Left kidney (tissue), 1 donor: ENCODE measurements at regions not wholly inside any gene's neighbourhood (a gene's known extent, or its start where the extent isn't known, plus 50 kb on each side); places are given as distances from the start of the nearest gene placed in this dataset.
"Not testable (repeated sequence)": the region's sequence is repeated elsewhere in the genome, so short reads cannot be mapped to it uniquely, and the experiment has no call there.

Experiments
- DNase-seq: peaks from one replicate; pipeline ENCODE4 v3.0.0-alpha.2; 2013

DNA sequence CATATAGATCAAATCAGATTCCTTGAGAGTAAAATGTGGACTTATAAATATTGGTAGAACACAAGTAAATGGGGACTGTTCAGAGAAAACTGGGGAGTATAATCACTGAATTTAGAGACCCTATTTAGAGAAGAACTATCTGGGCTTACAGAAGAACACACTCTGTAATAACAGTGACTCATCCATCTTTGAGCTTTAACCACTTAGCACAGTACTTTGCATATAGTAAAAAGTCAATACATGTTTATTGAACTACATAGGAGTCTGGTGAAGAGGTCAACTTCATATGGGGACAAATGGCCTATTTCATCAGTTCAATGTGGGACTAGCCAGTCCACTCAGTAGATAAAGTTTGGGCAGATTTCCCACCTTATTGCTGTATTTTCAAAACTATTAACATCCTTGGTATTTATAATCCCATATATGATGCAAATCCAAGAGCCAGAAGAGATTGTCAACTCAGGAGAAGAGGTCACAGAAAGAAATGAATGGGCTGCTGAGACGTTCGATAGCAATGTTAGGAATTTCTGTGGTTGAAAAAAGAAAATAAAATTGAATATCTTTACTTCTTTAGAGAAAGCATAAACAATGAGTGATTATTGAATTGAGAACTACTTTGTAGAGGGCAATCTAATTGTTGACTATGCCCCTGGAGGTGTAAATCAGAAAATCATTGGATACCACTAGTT lies 119.3 kb upstream of the CACNA2D1 start:
- no peak for DNase-seq

DNA sequence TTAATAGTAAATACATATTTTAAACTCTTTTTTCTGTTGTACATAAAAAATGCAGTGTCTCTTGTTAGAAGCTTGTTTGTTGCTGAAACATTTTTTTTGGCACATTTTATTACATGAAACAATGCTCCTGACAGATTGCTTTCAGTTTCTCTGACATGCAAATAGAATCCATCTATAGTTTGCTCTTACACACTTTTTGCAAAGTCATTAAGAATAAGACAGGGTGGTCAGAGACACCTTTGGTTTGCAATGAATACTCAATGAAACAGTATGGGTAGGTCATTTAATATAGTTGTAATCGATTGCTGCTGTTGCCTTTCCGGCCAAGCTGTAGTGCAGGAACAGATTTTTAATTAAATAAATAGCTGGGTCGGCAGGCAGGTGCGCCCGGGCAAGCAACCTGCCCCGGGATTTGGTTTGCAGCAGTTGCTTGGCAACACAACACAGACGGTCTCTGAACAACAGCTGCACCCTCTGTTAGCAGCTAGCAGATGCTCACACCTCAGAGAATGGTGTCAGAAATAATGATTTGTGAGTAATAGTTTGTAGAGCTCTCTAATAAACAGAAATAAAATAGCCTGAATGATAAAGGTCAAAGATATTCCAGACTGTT lies 115.7 kb upstream of the CACNA2D1 start:
- no peak for DNase-seq

DNA sequence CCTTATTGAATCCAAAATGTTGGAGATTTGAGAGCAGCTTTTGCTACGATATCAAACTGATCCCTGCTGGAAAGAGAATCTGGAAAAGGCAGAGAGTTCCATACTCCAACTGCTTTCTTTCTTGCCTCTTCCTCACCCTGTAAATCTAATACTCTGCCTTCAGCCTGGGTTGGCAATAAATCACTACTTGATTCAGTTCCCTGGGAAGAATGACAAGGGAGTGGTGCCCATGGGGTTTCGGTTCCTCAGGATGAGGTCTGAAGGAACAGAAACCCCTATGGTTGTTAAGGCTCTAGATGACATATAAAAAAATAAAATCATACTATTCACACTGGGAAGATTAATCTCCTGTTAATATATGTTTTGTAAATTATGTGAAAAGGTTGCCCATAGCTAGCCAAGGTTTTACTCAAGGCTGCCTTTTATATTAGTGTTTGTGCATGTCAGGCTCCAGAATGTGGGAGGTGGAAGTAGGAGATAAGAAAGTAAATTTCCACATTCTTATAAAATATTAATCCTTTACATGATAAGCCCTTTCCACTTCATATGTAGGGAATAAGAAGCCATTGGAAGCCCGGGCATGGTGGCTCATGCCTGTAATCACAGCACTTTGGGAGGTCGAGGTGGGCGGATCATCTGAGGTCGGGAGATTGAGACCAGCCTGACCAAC lies 106.2 kb upstream of the CACNA2D1 start:
- no peak for DNase-seq

DNA sequence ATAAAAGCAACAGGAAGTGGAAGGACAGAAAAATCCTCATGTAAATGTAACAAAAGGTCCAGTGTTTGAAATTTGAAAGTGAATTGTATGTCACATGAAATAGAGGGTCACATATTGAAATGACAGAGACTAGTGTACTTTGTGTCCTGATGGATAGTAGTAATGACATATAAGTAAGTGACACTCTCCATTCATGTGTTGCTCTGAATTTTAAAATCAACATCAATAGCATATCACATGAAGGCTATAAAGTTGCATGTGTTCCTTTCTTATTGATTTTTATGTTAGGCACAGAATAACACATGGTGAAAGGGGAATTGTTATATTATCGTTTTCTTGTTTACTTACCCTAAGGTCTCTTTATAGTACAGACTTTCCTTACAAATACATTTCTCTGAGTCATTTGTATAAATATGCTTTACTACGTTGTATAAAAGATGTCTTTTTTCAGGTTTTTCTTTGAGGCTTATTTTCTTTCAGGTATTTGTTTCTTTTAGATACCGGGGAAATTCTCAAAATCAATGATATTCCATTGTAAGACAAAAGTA lies 104.6 kb upstream of the CACNA2D1 start:
- no peak for DNase-seq

DNA sequence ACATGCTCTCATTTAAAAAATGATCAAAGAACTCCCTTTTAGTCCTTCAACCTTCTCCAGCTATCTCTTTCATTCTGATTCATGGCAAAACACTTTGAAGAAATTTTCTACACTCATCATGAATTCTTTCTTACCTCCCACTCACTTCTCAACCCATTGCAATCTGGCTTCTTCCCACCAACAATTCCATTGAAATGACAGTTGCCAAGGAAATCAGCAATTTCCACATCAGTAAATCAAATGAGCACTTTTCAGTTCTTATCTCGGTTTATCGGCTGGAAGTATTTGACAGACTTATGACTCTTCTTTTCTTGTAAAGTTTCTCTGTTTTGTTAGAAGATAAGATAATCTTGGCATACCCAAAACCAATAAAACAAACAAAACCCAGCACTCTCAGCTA lies 99.1 kb upstream of the CACNA2D1 start:
- no peak for DNase-seq

DNA sequence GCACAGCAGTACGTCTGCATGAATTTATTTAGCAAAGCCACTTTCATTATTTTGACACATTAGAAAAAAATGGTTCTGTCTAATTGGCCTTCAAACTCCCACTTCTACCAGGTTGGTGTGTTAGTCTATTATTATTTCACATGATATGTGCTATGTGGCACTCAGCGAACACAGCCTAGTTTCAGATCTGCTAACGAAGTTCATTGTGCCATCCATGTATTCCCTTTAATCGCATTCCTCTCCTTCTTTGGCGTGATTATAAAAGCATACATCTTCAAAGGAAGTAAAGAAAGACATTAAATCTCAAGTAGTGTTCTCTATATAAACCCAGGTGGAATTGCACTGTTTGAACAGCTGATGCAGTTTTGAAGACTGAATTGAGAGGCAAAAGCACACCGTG lies 96.4 kb upstream of the CACNA2D1 start:
- DNase-seq = no peak

DNA sequence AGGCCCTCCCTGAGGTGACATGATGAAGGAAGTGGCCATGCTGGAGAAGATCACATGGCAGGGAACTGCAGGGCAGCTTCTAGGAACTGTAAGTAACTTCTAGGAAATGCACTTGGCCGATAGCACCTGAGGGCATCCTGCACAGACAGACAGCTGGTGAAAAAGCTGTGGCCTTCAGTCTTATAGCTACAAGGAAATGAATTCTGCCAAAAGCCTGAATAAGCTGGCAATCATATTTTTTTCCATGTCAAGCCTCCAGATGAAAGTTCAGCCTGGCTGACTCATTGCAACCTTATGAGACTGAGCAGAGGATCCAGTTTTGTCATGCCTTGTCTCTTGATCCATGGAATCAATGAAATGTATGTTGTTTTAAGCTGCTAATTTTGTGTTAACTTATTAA lies 91.1 kb upstream of the CACNA2D1 start:
- no peak for DNase-seq

DNA sequence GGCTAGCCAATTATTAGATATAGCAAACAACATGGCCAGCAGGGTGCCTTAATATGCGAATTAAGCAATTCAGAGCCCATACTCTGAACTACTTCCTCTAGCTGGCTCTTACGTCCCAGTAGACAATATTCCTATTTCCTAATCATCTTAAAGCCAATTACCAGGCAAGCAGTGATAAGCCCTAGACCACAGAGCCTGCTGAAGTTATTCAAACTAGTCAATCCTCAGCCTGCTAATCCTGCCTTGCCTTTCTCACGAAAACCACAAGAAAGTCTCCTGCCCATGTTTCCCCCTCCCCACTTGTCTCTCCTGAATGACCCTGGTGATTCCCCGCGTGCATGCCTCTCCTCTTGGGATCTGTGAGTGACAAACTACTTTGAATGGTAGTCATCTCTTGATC lies 86.8 kb upstream of the CACNA2D1 start:
- no peak for DNase-seq

DNA sequence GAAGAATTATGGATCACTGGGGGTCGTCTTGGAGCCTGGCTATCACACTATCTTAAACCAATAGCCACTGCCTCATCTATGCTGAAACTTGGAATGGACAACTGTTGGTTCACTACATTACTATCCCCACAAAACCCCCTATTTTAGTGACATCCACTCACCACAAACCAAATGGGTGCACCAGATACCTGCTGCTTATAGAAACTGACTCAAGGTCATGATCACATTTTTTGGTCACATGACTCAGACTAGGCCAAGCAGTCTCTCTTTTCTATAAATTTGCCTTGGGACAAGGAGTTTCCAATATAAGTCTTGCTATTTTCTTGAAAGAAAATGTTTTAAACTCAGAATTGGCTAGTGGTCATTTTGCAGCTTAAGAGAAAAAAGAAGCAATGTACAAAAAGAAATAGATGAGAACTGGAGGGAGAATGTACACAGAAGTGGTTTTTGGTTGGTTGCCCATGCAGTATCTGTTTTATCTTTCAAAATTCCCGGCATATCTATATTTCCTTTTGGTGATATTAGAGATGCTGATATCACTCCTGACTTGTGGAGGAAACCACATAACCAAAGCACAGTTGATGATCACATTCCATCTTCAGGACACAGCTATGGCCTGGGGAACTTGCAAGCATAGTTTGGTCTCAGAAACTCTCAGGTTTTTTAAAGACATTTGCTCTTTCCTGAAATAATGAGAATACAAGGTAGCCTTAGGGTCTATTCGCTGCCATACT lies 85.2 kb upstream of the CACNA2D1 start:
- DNase-seq = no peak

DNA sequence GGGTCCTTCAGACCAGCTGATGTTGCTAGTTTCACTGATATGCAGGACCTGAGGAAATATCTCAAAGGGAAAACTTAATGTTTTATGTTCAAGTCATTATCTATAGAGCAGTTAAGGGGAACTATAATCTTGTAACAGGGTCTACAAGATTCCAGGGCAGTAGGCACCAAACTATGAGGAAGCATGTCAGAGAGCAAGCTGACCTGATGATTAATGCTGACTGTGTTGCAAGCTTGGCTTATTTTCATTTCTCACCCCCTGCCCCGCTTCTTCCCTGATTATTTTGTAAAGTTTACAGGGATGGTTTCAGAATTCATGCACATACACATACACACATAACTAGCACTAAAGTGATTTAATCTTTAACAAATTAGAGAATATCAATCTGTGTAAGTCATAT lies 84.3 kb upstream of the CACNA2D1 start:
- DNase-seq = no peak

DNA sequence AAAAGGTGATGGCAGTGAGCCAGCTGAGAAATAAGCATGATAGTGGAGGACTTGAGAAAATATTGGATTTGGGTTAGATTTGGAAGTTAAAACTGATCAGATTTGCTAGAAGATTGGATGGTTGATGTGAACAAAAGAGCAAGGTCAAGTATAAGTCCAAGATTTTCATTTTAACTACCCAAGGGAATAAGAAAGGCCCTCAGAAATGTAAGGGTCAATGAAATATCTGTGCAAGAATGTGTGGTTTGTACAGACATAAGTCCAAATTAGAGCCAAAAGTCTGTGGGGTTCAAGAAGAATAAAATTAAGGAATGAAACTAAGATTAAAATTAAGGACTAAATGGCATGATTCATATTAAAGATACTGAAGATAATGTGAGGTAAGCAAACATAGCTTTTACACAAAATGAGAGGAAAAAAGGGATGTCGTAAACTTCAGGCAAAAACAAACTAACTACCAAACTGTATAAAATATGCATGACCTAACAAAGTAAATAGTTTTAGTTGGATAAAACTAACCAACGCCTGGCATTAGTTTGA lies 78.4 kb upstream of the CACNA2D1 start:
- no peak for DNase-seq

DNA sequence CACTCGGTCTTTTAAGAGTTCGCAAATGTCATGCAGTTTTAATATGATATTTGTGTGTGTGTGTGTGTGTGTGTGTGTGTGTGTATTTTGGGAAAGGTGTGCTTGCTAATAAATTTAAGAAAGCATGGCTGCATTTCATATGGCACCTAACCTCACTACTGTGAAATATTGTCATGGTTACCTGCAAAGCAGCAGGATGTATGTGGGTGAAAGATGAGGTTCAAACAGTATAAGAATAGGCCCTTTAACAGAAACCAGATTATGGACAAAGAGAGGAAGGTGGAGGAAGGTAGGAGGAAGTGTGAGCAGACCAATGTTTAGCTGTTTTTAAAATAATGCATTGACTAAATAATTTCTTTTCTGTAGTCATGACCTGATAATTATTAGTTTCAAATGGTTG lies 73.5 kb upstream of the CACNA2D1 start:
- no peak for DNase-seq

DNA sequence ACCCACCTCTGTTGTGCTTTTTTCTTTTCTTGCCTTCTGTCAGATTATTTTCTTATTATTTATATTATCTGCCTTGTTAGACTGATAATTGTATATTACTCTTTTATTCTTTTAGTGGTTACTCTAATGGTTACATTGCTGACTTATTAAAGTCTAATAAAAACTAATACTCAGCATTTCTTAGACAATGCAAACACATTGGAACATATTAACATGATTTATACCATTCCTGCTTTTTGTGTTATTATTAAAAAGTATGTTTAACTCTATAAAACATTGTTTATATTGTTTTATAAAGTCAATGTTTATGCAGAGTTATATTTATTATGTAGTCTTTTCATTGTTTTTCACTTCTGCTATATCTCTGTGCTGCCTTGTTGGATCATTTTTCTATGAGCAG lies 68.0 kb upstream of the CACNA2D1 start:
- no peak for DNase-seq

DNA sequence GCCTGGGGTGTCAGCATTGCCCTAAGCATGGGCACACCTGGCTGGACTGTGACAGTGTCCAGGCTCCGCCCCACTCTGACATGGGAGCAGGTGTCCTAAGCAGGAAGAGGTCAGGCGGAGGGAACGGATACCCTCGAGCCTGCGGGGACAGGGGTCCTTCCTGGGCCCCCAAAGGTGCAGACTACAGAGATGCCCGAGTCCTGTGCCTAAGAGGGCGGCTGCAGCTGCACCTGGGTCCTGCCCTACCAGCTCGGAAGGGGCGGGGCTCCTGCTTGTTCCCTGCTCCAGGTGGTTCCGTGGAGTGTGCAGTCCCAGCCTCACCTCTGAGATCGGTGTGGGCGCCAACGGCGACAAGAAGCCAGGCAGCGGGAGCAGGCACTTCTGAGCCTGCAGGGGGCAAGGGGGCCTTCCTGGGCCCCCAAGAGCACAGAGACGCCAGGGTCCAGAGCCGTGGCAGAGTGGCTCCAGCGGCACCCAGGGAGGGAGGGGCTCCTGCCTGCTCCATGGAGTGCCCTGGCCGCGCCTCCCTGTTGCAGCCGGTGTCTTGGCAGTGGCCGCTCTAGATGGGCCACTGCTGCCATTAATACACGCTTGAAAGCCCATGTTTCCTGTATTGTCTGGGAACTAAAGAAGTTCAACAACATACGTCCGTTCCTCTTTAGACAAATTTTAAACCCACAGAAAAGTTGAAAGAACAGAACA lies 64.5 kb upstream of the CACNA2D1 start:
- no peak for DNase-seq

DNA sequence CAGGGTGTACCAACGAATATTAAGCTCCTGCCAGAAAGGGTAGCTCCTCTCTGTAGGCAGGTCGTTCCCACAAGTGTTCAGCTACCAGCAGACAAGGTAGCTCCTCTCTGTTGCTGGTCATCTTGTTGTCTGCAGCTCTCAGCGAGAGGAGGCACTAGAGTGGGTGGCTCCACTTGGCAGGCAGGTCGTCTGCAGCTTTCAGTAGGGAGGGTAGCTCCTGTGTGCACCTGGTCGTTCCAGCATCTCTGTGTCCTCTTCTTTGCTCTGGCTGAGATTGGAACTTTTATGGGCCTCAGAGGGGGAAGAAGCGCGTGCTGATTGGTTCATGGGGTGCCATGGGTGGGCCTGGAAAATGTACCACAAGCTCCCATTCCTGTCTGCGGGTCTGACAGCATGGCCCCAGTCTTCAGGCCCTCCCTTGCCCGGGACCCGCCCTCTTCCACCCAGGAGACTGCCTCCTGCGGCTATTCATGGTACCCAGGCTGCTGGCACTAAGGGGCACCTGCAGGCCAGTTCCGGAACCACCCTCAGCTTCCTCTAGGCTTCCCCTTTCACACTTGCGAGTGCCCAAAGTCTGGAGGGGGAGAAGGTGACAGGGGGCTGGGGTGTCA lies 63.9 kb upstream of the CACNA2D1 start:
- no peak for DNase-seq

DNA sequence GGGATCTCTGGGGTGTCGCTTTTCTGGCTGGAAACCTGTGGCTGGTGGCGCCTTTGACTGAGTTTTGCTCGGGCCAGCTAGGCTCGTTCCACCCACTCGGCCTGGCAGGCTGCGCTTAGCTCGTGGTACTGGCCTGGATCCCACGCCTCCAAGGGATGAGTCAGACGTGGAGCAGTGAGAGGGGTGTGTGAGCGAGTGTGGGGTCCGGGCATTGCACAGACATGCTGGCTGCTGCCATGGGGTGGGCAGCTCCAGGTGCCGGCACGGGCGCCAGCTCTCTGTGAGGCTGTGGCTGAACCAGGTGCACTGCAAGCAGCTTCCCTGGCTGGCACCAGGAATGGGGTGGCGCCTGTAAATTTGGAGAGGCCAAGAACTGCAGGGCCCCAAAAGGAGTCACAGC lies 63.1 kb upstream of the CACNA2D1 start:
- DNase-seq = no peak

DNA sequence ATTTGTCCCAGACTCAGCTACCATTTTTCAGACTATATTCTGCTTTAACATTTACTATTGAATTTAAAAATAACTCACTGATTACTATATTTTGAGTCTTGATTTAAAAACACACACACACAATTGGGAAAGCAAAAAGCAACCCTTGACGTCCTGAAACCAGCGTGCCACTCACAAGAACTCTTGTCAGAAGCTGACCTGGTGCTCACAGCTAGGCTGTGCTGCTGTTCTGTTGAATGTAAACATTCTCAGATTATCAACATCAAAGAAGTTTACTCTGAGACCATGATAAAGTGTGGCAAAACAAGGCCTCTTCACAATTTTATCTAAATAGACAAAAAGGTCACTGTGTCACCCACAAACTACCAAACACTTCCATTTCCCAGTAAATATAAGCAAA lies 62.6 kb upstream of the CACNA2D1 start:
- no peak for DNase-seq

DNA sequence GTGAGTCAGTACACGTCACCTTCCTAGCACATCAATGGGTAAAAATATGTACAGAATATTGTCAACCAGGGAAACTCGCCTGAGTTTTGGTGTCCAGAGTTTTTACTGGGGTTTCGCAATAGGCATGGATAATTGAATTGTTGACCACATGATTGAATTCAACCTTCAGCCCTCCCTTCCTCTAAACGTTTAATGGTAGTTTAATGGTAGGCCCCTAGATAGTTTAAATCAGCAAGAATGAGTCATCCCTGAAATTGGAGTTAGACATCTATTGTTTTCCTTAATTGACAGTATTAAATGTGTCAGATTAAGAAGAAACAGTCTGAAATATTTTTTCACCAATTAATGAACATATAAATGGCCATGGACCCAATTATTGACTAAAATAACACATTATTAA lies 57.8 kb upstream of the CACNA2D1 start:
- DNase-seq = no peak

DNA sequence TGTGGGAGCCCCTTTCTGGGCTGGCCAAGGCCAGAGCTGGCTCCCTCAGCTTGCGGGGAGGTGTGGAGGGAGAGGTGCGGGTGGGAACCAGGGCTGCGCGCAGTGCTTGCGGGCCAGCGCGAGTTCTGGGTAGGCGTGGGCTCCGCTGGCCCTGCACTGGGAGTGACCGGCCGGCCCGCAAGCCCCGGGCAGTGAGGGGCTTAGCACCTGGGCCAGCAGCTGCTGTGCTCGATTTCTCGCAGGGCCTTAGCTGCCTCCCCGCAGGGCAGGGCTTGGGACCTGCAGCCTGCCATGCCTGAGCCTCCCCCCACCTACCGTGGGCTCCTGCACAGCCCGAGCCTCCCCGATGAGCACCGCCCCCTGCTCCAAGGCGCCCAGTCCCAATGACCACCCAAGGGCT lies 56.0 kb upstream of the CACNA2D1 start:
- not testable (repeated sequence) for DNase-seq

DNA sequence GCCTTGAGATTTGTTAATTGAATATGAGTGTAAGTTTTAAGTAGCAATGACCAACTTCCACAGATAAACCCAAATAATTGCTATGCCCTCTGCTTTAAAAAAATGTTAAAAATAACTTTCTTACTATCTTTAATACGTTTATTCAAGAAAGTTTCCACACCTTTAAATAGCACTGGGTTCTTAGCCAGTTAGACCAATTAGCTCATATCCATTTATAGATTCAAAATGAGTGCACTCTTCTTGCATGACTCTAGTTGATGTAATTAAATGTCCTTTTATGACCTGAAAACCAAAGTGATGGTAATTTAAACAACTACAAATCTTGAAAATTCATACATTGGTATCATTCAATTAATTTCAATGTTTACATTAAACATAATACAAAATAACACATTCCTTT lies 50.8 kb upstream of the CACNA2D1 start:
- no peak for DNase-seq
